ENCODE measurements at regions not wholly inside any gene's neighbourhood (a gene's known extent, or its start where the extent isn't known, plus 50 kb on each side); places are given as distances from the start of the nearest gene placed in this dataset.

DNA sequence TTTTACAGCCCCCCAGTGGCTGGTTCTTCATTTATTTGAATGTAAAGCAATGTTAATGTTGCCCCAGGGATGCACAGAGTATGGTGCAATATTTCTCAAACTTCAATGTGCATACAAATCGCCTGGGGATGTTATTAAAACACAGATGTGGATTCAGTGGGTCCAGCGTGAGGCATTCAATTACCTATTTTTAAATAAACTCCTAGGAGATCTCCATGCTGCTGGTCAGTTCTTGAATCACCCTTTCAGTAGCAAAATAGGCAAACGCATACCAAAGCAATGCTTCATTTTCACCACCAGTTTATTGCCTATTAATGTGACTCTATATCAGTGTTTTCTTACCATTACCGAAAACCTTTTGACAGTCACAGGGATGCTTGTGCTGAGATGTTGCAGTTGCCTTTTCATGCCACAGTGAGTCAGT is 530.7 kb downstream of the CBLN2 start:
- TF ChIP-seq, protein P1, sequence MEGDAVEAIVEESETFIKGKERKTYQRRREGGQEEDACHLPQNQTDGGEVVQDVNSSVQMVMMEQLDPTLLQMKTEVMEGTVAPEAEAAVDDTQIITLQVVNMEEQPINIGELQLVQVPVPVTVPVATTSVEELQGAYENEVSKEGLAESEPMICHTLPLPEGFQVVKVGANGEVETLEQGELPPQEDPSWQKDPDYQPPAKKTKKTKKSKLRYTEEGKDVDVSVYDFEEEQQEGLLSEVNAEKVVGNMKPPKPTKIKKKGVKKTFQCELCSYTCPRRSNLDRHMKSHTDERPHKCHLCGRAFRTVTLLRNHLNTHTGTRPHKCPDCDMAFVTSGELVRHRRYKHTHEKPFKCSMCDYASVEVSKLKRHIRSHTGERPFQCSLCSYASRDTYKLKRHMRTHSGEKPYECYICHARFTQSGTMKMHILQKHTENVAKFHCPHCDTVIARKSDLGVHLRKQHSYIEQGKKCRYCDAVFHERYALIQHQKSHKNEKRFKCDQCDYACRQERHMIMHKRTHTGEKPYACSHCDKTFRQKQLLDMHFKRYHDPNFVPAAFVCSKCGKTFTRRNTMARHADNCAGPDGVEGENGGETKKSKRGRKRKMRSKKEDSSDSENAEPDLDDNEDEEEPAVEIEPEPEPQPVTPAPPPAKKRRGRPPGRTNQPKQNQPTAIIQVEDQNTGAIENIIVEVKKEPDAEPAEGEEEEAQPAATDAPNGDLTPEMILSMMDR (IDR thresholded peaks at IDR 0.05; ENCODE audit: low read depth, low read length, missing control alignments), result no peak
- no peak overlapping the region for H3K4me3 ChIP-seq (replicated peaks; ENCODE audit: low read depth, low read length)
- no peak for DNase-seq (ENCODE audit: extremely low read depth, low read depth)

DNA sequence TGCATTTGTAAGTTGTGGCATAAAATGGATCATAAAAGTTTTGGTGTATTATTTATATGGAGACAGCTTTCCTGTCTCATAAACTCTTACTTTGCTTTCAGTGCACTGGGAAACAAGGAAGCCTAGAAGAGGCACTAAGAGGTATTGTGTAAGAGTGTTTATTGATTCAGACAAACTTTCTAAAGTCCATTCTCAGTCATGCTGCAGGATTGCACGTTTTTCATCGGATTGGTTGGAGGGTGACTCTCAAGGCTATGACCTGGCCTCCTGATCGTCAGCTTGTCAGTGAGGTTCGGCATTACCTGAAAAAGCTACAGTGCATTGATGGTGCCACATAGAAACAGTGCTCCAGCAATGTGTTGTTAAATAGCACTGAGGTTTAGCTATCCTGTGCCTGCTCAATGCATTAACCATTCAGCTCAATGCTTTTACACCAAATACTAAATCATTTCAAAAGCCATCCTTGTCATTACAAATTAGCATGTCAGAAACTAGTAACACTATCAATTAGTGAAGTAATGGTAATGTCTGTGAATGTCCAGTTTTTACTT is 545.5 kb downstream of the CBLN2 start:
- TF ChIP-seq, protein P1 (IDR thresholded peaks at IDR 0.05; ENCODE audit: low read depth, low read length, missing control alignments), result no peak
- H3K4me3 ChIP-seq (replicated peaks; ENCODE audit: low read depth, low read length), result no peak overlapping the region
- no peak for DNase-seq (ENCODE audit: extremely low read depth, low read depth)

DNA sequence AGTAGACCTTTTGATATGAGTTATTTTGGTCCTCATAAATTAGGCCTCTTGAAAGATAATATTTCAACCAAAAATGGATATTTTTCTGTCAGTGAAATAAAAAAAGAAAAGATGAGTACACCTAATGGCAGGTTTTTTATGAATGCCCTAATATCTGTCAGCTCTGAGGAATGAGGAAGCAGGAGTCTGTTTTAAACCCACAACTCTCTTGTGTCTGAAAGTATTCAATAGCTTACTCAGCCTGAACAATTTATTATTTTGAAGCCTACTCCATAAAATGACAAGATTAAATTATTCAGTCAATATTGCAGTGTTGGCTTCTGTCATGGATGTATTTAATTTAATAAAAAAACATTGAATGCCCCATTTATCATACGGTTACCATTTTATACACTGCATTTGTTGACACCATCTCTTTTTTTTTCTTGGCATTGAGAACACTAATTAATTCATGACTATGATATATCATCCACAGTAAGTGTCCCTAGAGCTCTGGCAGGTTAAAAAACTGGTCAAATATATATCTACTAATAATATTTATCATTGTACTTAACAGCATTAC is 548.2 kb downstream of the CBLN2 start:
- no peak for DNase-seq (ENCODE audit: extremely low read depth, low read depth)
- H3K4me3 ChIP-seq (replicated peaks; ENCODE audit: low read depth, low read length), result no peak overlapping the region
- TF ChIP-seq, protein P1 (IDR thresholded peaks at IDR 0.05; ENCODE audit: low read depth, low read length, missing control alignments), result no peak

DNA sequence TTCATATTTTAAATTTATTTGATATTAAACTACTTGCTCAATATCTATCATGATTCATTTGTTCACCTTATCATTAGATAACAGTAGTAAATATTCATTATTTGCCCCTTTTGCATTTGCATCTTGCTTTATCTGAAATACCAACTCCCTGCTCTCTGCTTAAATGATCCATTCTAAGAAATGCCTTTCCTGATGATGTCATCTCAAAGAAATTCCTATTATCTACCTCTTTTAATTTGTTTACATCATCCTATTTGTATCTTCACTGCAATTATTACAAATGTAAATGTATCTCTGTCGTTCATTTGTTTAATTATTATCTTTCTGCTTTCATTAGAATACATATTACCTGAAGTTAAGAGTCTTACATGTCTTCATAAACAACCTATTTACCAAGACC is 549.9 kb downstream of the CBLN2 start:
- no peak overlapping the region for H3K4me3 ChIP-seq (replicated peaks; ENCODE audit: low read depth, low read length)
- no peak for DNase-seq (ENCODE audit: extremely low read depth, low read depth)
- TF ChIP-seq, protein P1 (IDR thresholded peaks at IDR 0.05; ENCODE audit: low read depth, low read length, missing control alignments), result no peak

DNA sequence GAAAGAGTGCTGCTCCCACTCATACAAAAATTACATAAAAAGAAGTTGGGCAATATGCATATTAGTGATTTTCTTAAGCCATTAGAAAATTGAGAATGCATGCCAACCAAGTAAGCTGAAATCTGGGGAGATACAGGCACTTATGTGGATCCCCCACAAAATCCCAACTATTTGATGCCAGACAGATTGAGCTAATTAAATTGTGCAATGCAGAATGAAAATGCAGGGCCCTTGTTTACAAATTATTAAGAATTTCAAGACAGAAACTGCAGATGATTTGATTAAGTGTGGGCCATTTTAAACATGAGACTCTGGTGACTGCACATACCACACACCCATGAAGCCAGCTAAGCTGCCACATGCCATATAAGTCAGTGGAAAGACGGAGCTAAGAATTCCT is 554.5 kb downstream of the CBLN2 start:
- DNase-seq (ENCODE audit: extremely low read depth, low read depth), result no peak
- no peak overlapping the region for H3K4me3 ChIP-seq (replicated peaks; ENCODE audit: low read depth, low read length)
- TF ChIP-seq, protein P1 (IDR thresholded peaks at IDR 0.05; ENCODE audit: low read depth, low read length, missing control alignments), result no peak

DNA sequence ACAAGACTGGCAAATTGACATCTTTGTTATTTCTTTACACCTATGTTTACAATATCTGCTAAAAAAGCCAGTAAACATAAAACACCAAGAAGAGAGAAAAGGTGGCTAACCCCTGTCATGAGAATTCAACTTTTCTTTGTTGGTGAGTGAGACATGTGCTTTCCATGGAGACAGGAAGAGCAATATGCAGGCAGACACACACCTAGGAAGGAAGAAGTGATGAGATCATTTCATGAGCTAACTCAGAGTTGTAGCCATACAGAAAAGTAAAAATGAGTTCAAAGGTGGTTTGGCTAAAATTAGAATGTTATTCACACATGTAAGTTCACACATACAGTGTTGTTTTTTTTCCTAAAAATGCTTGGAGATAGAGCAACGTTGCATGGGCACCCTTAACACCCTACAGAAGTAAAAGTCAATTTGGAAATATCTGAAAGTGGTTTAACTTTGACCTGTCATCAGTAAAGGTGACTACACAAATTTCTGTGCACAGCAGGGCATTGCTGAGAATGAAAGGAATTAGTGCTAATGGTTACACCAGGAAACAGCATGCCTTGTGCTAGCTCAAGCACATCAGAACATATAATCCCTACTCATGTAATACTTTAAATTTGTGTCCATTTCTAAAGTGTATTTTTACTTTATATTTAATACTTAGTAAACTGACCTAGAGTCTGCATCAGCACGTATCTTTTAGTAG is 557.6 kb downstream of the CBLN2 start:
- TF ChIP-seq, protein P1 (IDR thresholded peaks at IDR 0.05; ENCODE audit: low read depth, low read length, missing control alignments), result no peak
- no peak for DNase-seq (ENCODE audit: extremely low read depth, low read depth)
- H3K4me3 ChIP-seq (replicated peaks; ENCODE audit: low read depth, low read length), result no peak overlapping the region
